HG02588 (cell line): ENCODE measurements at regions not wholly inside any gene's neighbourhood (a gene's known extent, or its start where the extent isn't known, plus 50 kb on each side); places are given as distances from the start of the nearest gene placed in this dataset.

Experiments
- ATAC-seq: cut with Tn5 transposase; IDR thresholded peaks from one replicate; pipeline ENCODE4 v1.9.1; 2021; ENCODE audit warnings: mild to moderate bottlenecking, moderate library complexity; ENCODE audit not compliant: unreplicated experiment

- ATAC-seq: no peak
Observed at GRCh38 chrX:68930542-68931317, 101.9 kb downstream of the EFNB1 start.

DNA sequence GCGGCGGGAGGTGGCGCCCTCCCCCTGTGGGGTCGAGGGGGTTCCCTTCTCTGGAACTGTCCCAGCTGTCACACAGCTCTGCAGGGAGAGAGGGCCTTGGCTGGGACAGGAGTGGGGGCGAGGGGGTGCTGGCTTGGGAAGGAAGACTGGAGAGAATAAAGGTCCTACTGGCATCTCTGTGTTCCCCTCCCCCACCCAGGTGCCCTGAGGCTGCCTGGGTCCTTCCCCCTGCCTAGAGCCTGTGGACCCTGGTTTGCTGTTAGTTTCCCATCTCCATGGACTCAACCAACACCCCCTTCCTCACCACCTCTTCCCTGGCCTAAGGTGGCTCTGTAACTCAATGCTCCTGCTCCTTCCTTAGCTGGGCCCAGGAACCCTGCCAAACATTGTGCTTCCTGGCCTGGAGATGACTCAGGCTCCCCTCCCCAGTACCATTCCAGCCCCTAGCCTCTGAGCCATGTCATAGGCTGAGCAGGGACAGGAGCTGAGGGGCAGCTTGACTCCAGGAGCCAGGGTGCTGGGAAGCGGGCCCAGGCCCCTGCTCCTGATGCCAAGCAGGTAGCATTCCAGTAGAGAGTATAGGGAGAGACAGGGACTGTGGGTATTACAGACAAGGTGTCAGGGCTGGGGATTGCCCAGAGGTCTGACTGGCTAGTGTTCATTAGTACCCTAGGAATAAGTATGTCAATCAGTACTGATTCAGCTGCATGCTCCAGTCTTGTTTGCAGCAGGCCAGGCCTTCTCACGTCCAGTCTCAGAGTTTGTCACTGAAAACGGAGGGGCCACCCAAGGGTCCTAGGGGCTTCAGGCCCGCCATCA, 100.7 kb downstream of the EFNB1 start:
- no peak for ATAC-seq

DNA sequence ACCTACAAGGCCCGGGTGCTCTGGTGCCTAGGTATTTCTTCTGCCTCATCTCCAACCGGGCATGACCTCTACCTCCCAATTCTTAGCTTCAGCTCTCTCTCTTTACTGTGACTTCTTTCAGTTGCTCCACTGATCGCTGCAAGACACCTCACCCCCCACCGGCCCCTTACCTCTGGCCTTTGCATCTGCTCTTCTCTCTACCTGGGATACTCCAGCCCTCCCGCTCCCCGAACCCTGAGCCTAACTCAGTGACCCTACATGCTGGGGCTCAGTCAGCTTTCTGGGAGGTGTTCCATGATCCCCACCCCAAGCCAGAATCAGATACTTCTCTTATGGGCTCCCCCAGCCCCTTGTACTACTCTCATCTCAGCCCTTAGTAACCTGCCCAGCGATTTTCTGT, 99.6 kb downstream of the EFNB1 start:
- no peak for ATAC-seq

DNA sequence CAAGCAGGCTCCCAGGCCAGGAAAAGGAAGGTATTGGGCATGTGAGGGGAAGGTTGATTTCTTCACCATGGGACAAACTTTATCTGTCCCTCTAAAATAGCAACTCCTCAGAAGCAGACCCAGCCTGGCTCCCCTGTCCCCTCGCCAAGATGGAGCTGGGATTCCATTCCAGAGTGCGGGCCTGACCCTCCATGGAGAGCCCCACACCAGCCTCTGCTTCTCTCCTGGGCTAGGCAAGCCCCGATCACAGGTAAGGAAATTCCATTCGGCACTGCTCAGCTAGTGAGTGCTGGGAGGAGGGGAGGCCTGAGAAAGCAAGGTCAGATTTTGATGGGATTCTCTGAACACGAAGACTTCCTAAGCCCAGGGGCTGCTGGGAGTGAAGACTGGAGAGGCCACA, 98.4 kb downstream of the EFNB1 start:
- ATAC-seq: no peak

DNA sequence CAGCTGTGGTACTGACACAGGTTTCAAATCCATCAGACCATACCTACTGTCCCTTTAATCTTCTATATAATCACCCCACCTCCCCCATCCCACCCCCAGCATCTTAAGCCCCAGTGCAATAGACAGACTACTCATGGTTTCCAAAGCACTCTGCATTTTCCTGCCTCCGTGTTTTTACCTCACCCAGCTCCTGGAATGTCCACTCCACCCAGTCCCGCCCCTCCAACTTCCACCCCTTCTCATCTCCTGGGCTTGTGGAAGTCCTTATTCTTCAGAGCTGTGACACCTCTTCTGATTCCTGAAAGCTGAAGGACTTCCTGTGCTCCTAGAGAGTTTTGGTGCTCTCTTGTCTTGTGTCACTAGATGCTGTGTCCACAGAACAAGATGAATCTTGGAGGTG, 94.3 kb downstream of the EFNB1 start:
- no peak for ATAC-seq

GRCh38 chrX:68922013-68922412, 93.2 kb downstream of the EFNB1 start:
- ATAC-seq: no peak

- no peak for ATAC-seq
Observed at GRCh38 chrX:68920561-68920960, 91.7 kb downstream of the EFNB1 start.

GRCh38 chrX:68919707-68920106, 90.9 kb downstream of the EFNB1 start:
- no peak for ATAC-seq

GRCh38 chrX:68918202-68918601, 89.4 kb downstream of the EFNB1 start:
- ATAC-seq: no peak

DNA sequence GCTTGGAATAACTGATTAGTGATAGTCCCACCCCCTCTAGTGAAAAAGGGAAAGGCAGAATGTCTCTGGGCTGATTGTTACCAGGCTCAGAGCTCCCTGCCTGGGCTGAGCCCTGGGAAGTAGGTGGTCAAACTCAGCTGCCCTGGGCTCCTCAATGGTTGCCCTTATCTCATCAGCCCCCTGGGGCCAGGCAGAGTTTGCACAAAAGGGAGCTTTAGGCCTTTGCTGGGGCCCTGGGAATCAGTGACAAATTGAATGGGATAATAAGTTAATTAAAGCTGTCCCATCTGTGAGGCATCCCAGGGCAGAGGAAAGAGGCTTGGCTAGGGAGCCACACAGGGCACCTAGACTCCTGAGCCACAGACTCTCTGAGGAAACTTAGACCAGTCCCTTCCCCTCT, 89.0 kb downstream of the EFNB1 start:
- no peak for ATAC-seq

GRCh38 chrX:68916891-68917290, 88.1 kb downstream of the EFNB1 start:
- ATAC-seq: no peak

- peak; percentile 80 for ATAC-seq
Observed at GRCh38 chrX:68915778-68916177, 87.0 kb downstream of the EFNB1 start.

- no peak for ATAC-seq
Observed at GRCh38 chrX:68914479-68914946, 85.7 kb downstream of the EFNB1 start.

DNA sequence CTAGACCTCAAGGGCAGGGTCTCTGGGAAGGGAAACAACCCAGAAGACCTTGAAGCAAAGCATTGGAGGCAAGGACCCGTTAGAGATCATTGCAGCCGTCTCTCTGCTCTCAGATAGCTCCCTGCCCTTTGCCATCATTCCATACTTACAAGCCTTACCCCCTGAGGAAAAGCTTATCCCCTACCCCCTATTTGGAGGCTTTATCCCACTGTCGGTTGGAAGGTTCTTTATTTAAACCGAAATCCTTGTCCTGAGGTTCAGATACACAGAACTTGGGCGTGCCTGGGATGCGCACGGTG, 84.4 kb downstream of the EFNB1 start:
- no peak for ATAC-seq

- ATAC-seq: no peak
Observed at GRCh38 chrX:68912113-68912512, 83.3 kb downstream of the EFNB1 start.

GRCh38 chrX:68910731-68911428, 82.1 kb downstream of the EFNB1 start:
- no peak for ATAC-seq

DNA sequence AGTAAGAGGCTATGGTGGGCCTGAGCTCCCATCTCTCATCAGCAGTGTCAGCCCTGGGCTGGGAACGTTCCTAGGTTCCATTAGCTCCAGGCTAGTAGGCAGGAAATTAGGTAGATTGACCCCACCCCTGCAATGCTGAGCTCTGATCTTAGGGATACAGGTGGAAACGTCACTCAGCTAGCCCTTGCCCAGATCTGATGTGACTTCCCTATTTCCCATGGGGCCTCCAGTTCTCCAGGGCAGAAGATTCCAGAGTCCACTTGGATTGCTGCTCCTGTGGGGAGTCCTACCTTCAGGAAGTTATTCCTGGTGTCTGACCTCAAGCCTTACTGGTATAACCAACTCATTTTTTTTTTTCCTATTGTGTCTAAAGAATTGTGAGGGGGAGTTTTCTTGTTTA, 81.1 kb downstream of the EFNB1 start:
- no peak for ATAC-seq

- no peak for ATAC-seq
Observed at GRCh38 chrX:68908071-68908470, 79.2 kb downstream of the EFNB1 start.

GRCh38 chrX:68902706-68903504, 74.1 kb downstream of the EFNB1 start:
- no peak for ATAC-seq

GRCh38 chrX:68901519-68901918, 72.7 kb downstream of the EFNB1 start:
- no peak for ATAC-seq

DNA sequence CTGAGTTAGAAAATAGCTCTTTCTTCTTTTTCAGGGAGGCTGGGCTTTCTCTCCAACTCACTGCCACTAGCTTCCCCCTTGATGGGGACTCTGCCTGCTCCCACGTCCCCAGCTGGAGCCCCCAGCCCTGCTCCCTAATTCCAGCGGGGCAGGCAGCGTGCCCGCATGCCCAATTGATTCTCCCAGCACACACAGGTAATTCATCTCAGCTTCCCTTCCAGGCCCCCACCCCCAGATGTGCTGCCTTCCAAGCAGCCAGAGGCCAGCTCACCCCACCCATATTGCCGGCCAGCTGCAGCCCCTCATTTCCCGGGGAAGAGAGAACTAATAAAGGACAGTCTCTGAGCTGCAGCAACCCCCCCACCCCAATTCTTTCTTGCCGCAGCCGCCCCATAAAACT, 69.8 kb downstream of the EFNB1 start:
- ATAC-seq: no peak
